NCI-H510A treated with DMSO at 0.1 percent for 48 hours (cell line): ENCODE measurements at regions not wholly inside any gene's neighbourhood (a gene's known extent, or its start where the extent isn't known, plus 50 kb on each side); places are given as distances from the start of the nearest gene placed in this dataset.
"Not testable (repeated sequence)": the region's sequence is repeated elsewhere in the genome, so short reads cannot be mapped to it uniquely, and the experiment has no call there.

ENCODE experiments used
- DNase-seq: peaks from one replicate; lab custom pipeline; 2025; lab: John Stamatoyannopoulos, UW

GRCh38 chr15:69862540-69862939 is 235.2 kb downstream of the TLE3 start:
- no peak for DNase-seq

- DNase-seq, result no peak
Observed at GRCh38 chr15:69863446-69863845, 234.3 kb downstream of the TLE3 start.

GRCh38 chr15:69865369-69865768 is 232.3 kb downstream of the TLE3 start:
- no peak for DNase-seq

- DNase-seq, result no peak
Observed at GRCh38 chr15:69868756-69869155, 229.0 kb downstream of the TLE3 start.

GRCh38 chr15:69869291-69869690 is 228.4 kb downstream of the TLE3 start:
- DNase-seq, result no peak

GRCh38 chr15:69869881-69870505 is 227.7 kb downstream of the TLE3 start:
- DNase-seq, result peak; percentile 26

- DNase-seq, result no peak
Observed at GRCh38 chr15:69871511-69872134, 226.1 kb downstream of the TLE3 start.

GRCh38 chr15:69873807-69874206 is 223.9 kb downstream of the TLE3 start:
- DNase-seq, result no peak

GRCh38 chr15:69874321-69874720 is 223.4 kb downstream of the TLE3 start:
- no peak for DNase-seq

- DNase-seq, result no peak
Observed at GRCh38 chr15:69876064-69876940, 221.4 kb downstream of the TLE3 start.

- DNase-seq, result not testable (repeated sequence)
Observed at GRCh38 chr15:69879963-69880362, 217.8 kb downstream of the TLE3 start.

GRCh38 chr15:69880571-69881301 is 217.0 kb downstream of the TLE3 start:
- no peak for DNase-seq

GRCh38 chr15:69881302-69881670 is 216.4 kb downstream of the TLE3 start:
- no peak for DNase-seq

- no peak for DNase-seq
Observed at GRCh38 chr15:69881766-69882165, 216.0 kb downstream of the TLE3 start.

GRCh38 chr15:69883306-69883705 is 214.4 kb downstream of the TLE3 start:
- no peak for DNase-seq

- DNase-seq, result no peak
Observed at GRCh38 chr15:69885173-69885955, 212.4 kb downstream of the TLE3 start.

- DNase-seq, result no peak
Observed at GRCh38 chr15:69887009-69887408, 210.7 kb downstream of the TLE3 start.

- no peak for DNase-seq
Observed at GRCh38 chr15:69887553-69887952, 210.2 kb downstream of the TLE3 start.

GRCh38 chr15:69888406-69888805 is 209.3 kb downstream of the TLE3 start:
- no peak for DNase-seq

GRCh38 chr15:69891070-69891536 is 206.6 kb downstream of the TLE3 start:
- DNase-seq, result no peak

GRCh38 chr15:69891606-69892005 is 206.1 kb downstream of the TLE3 start:
- DNase-seq, result no peak
